GF-D8 (cell line): ENCODE measurements at regions not wholly inside any gene's neighbourhood (a gene's known extent, or its start where the extent isn't known, plus 50 kb on each side); places are given as distances from the start of the nearest gene placed in this dataset.

Experiments used
- DNase-seq: peaks from one replicate; lab custom pipeline; 2025; lab: John Stamatoyannopoulos, UW

DNA sequence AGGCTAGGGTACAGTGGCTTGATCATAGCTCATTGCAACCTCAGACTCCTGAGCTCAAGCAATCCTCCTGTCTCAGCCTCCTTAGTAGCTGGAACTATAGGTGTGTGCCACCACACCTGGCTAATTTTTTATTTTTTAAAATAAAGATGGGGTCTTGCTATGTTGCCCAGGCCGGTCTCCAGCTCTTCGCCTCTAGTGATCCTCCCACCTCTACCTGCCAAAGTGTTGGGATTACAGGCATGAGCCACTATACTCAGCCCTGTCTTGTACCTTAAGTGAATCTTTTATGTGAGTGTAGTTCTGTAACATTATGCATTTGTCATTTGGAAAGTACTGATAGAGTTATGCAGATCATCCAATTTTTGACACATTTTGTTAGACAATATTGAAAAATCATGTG is 66.9 kb upstream of the C15orf39 start:
- DNase-seq, result no peak

GRCh38 chr15:75136118-75136517 is 65.6 kb upstream of the C15orf39 start:
- DNase-seq, result no peak

GRCh38 chr15:75136758-75137157 is 64.9 kb upstream of the C15orf39 start:
- DNase-seq, result no peak

DNA sequence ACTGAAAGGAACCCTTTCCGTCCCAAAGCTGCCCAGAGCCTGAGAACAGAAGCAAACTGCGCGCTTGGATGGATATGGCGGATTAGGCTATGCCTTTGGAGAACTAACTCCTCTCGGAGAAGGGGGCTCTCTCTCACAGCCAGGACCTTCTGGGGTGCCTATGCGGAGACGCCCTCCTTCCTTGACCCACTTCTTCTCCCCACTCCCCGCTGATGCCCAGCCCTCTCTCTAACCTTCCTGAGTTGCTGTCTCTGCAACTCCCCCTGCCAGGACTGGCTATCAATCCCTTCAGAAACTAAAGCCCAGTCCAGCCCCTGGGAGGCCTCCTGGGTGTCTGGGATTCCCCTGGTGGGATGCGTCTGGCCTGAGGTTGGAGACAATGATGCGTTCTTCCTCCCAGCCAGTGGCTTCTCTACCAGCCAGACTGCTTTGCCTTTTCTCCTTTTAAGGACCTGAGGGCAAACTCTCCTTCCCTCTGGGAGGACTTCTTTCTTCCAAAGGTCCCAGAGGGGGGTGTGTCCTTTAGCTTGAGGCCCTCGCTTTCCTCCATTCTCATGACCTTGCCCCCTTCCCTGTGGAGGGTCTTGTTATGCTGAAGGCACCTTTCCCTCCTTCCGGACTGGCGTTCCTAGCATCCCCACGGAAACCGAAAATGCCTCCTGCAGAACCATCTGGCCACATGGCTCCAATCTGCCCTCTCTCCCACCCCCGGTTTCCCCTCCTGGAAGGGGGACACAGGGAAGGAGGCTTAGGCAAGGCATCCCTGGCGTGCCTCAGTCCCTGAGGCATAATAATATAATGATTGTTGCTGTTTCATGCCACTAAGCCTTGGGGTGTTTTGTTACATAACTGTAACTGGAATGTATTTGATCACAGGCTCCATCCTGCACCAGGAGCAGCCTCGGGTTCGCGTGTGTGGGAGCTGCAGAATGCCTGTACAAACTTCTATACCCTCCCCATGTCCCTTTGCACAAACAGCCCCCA is 63.4 kb upstream of the C15orf39 start:
- DNase-seq, result no peak

GRCh38 chr15:75140080-75140879 is 61.4 kb upstream of the C15orf39 start:
- no peak for DNase-seq

GRCh38 chr15:75142499-75142898 is 59.2 kb upstream of the C15orf39 start:
- DNase-seq, result no peak

- no peak for DNase-seq
These were observed 57.8 kb upstream of the C15orf39 start for GRCh38 chr15:75143738-75144334.

- DNase-seq, result no peak
These were observed 56.4 kb upstream of the C15orf39 start for GRCh38 chr15:75145027-75145841.

DNA sequence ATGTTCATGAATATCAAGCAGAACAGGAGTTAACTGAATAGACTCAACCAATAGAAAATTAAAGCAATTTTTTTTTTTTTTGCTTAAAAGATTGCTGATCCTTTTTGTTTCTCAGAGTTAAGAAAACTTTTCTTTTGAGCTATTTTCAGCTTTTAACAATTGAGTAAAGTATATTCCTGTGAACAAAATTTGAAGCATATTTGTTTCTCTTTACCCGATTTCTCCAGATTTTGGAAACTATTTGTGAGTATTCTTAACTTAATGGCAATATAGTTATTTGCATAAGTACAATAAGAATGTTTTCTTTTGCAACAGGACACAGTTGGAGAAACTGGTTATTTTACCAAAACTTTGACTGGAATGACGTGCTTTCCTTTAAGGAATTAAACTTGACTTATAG is 53.4 kb upstream of the C15orf39 start:
- no peak for DNase-seq

DNA sequence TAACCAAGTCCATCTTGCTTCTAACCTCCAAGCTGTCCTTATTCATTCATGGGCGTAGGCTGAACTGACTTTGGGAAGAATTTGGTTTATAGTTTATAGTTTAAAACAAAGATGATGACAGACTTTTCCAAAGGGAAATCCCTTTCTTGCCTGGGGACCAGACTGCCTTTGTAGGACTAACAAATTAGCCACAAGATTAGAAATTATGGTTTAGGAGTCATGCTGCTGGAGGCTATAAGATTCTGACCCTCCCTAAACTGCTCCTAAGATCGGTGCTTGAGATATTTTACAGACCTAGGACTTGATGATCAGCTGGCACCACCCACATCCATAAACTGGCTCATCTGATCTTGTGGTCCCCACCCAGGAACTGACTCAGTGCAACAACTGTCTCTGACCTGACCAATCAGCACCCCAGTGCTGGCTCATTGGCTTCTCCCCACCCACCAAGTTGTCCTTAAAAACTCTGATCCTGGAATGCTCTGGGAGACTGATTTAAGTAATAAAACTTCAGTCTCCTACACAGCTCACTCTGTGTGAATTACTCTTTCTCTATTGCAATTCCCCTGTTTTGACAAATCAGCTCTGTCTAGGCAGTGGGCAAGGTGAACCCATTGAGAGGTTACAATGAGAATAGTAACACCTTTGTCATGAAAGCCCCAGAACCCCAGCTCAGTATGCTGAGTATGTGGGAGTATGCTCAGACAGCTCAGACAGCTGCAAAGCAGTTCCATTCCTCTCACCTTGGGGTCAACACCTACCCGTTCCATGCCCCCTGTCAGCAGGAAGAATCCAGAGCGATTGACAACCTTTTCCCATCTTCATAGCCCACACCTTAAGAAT is 51.6 kb upstream of the C15orf39 start:
- no peak for DNase-seq

DNA sequence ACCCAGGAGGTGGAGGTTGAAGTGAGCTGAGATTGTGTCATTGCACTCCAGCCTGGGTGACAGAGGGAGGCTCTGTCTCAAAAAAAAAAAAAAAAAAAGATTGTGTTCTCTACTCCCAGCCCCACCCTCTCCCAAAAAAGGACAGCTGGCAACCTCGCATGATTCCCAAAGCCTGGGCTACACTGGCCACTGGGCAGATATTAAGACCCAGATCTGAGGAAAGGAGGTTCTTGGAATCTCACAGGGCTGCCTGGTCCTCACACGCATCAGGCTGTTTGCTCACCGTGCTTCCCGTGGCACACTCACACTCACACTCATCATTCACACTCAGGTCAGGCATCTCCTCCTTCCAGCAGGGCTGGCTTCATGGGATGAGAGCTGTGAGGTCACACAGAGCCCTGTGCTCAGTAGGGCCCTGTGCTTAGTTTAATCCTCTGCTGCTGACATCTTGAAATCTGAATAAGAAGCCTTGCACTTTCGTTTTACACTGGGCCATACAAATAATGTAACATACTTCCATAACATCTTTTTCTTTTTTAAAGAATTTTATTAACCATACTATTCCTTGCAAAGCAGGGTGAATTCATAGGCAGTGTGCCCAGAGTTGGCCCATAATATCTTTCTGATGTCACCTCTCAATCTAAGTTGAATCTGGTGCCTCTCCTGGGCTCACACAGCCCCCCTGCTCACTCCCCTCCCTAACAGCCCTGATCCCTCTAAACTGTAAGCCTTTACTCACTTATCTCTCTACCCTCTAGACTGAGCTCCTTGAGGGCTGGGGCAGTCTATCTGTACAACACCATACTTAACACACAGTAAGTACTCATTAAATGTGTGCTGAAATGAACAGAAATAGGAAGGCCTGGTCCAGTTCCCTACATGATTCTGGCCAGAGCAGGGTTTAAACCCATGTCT is 50.2 kb upstream of the C15orf39 start:
- DNase-seq, result no peak
